NCI-H146 treated with DMSO at 0.1 percent for 48 hours (cell line): ENCODE measurements at regions not wholly inside any gene's neighbourhood (a gene's known extent, or its start where the extent isn't known, plus 50 kb on each side); places are given as distances from the start of the nearest gene placed in this dataset.
A peak's percentile ranks its signal among the peaks of the same experiment; 100 is the strongest.
"Not testable (repeated sequence)": the region's sequence is repeated elsewhere in the genome, so short reads cannot be mapped to it uniquely, and the experiment has no call there.

ENCODE experiments used
- DNase-seq: peaks from one replicate; lab custom pipeline; 2025; ENCODE audit not compliant: unreplicated experiment; lab: John Stamatoyannopoulos, UW

GRCh38 chr16:61195006-61195405 is 841.2 kb downstream of the CDH8 start:
- DNase-seq, result no peak

GRCh38 chr16:61194573-61194972 is 841.7 kb downstream of the CDH8 start:
- DNase-seq, result no peak

- DNase-seq, result no peak
Observed at GRCh38 chr16:61182391-61182790, 853.8 kb downstream of the CDH8 start.

GRCh38 chr16:61181982-61182381 is 854.3 kb downstream of the CDH8 start:
- DNase-seq, result no peak

GRCh38 chr16:61179561-61179960 is 856.7 kb downstream of the CDH8 start:
- no peak for DNase-seq

GRCh38 chr16:61165797-61166196 is 870.4 kb downstream of the CDH8 start:
- DNase-seq, result no peak

GRCh38 chr16:61150351-61150750 is 885.9 kb downstream of the CDH8 start:
- DNase-seq, result no peak

- no peak for DNase-seq
Observed at GRCh38 chr16:61149709-61150108, 886.5 kb downstream of the CDH8 start.

- no peak for DNase-seq
Observed at GRCh38 chr16:61148930-61149329, 887.3 kb downstream of the CDH8 start.

GRCh38 chr16:61146429-61146828 is 889.8 kb downstream of the CDH8 start:
- DNase-seq, result no peak

- DNase-seq, result no peak
Observed at GRCh38 chr16:61131447-61131846, 904.8 kb downstream of the CDH8 start.

- no peak for DNase-seq
Observed at GRCh38 chr16:61128545-61129323, 907.5 kb downstream of the CDH8 start.

GRCh38 chr16:61105544-61105943 is 930.7 kb downstream of the CDH8 start:
- no peak for DNase-seq

GRCh38 chr16:61098505-61098904 is 937.7 kb downstream of the CDH8 start:
- no peak for DNase-seq

- not testable (repeated sequence) for DNase-seq
Observed at GRCh38 chr16:61091300-61091699, 944.9 kb downstream of the CDH8 start.

- no peak for DNase-seq
Observed at GRCh38 chr16:61083711-61084110, 952.5 kb downstream of the CDH8 start.

GRCh38 chr16:61074324-61074723 is 961.9 kb downstream of the CDH8 start:
- no peak for DNase-seq

GRCh38 chr16:61057635-61058034 is 978.6 kb downstream of the CDH8 start:
- no peak for DNase-seq

GRCh38 chr16:61050547-61050946 is 985.7 kb downstream of the CDH8 start:
- DNase-seq, result peak; percentile 27

- no peak for DNase-seq
Observed at GRCh38 chr16:61045931-61046330, 990.3 kb downstream of the CDH8 start.

GRCh38 chr16:61042737-61043136 is 993.5 kb downstream of the CDH8 start:
- no peak for DNase-seq

GRCh38 chr16:61030616-61031015 is 1005.6 kb downstream of the CDH8 start:
- DNase-seq, result no peak
